WTC11 (cell line): ENCODE measurements at regions not wholly inside any gene's neighbourhood (a gene's known extent, or its start where the extent isn't known, plus 50 kb on each side); places are given as distances from the start of the nearest gene placed in this dataset.

Experiments
- ATAC-seq: fragments of 200-7000 bp; cut with Tn5 transposase; 2 replicates; pipeline ENCODE4 v1.10.0; 2021; ENCODE audit warnings: mild to moderate bottlenecking, moderate library complexity
- CTCF ChIA-PET: fragments of 300-600 bp; sonication (Branson Sonifier 250); formaldehyde crosslinking; loops from one replicate; lab custom pipeline; 2021; ENCODE audit warnings: antibody characterized with exemption; lab: Charles Lee
- POLR2A ChIA-PET: fragments of 350-600 bp; sonication (Branson Sonifier 250); formaldehyde crosslinking; loops from one replicate; lab custom pipeline; 2021; ENCODE audit warnings: antibody characterized with exemption; lab: Charles Lee
- DNase-seq: peaks from one replicate; pipeline ENCODE4 v3.0.0; 2021; ENCODE audit warnings: low spot score
- H3K27ac Mint-ChIP-seq: 2 replicates; pipeline ENCODE4 v1.8.0; 2021; ENCODE audit warnings: mixed read lengths
- H3K27me3 Mint-ChIP-seq: 2 replicates; pipeline ENCODE4 v1.8.0; 2021; ENCODE audit warnings: low read depth, mild to moderate bottlenecking, moderate library complexity, mixed read lengths
- H3K36me3 Mint-ChIP-seq: 2 replicates; pipeline ENCODE4 v1.8.0; 2021; ENCODE audit warnings: mixed read lengths
- H3K4me1 Mint-ChIP-seq: 2 replicates; pipeline ENCODE4 v1.8.0; 2022; ENCODE audit warnings: mixed read lengths
- H3K4me3 Mint-ChIP-seq: 2 replicates; pipeline ENCODE4 v1.8.0; 2021; ENCODE audit warnings: mild to moderate bottlenecking, moderate library complexity, mixed read lengths
- H3K9me3 Mint-ChIP-seq: 2 replicates; pipeline ENCODE4 v1.8.0; 2021; ENCODE audit warnings: mixed read lengths
- ATF3 ChIP-seq: sonication (generic); formaldehyde crosslinking; conservative IDR thresholded peaks from 2 replicates; pipeline ENCODE4 v1.8.1; 2022; ENCODE audit warnings: mild to moderate bottlenecking, missing genetic modification reagents
- ATF6 ChIP-seq: sonication (generic); formaldehyde crosslinking; IDR thresholded peaks from 2 replicates; pipeline ENCODE4 v1.8.1; 2023; ENCODE audit warnings: mild to moderate bottlenecking, missing genetic modification reagents
- CDX4 ChIP-seq: fragments of 250-450 bp; sonication (Bioruptor Pico); IDR thresholded peaks from 2 replicates; pipeline ENCODE4 v1.9.0; 2021; ENCODE audit warnings: moderate library complexity, mild to moderate bottlenecking, inconsistent platforms, borderline replicate concordance
- CREB1 ChIP-seq: sonication (generic); formaldehyde crosslinking; IDR thresholded peaks from 2 replicates; pipeline ENCODE4 v1.8.0; 2023; ENCODE audit warnings: mild to moderate bottlenecking, missing genetic modification reagents
- E2F1 ChIP-seq: sonication (generic); formaldehyde crosslinking; IDR thresholded peaks from 2 replicates; pipeline ENCODE4 v1.8.0; 2022; ENCODE audit warnings: mild to moderate bottlenecking, missing genetic modification reagents
- ELF4 ChIP-seq: sonication (generic); formaldehyde crosslinking; IDR thresholded peaks from 2 replicates; pipeline ENCODE4 v1.8.1; 2022; ENCODE audit warnings: low read depth, mild to moderate bottlenecking, moderate library complexity, missing genetic modification reagents
- ERG ChIP-seq: fragments of 250-450 bp; sonication (Bioruptor Pico); IDR thresholded peaks from 2 replicates; pipeline ENCODE4 v1.8.0; 2021; ENCODE audit warnings: mild to moderate bottlenecking
- ETV6 ChIP-seq: sonication (generic); formaldehyde crosslinking; IDR thresholded peaks from 2 replicates; pipeline ENCODE4 v1.8.1; 2022; ENCODE audit warnings: mild to moderate bottlenecking, missing genetic modification reagents
- FOXP1 ChIP-seq: sonication (generic); formaldehyde crosslinking; IDR thresholded peaks from 2 replicates; pipeline ENCODE4 v1.8.0; 2022; ENCODE audit warnings: missing genetic modification reagents, mild to moderate bottlenecking, moderate library complexity, borderline replicate concordance
- HMGA2 ChIP-seq: fragments of 250-450 bp; sonication (Bioruptor Pico); IDR thresholded peaks from 2 replicates; pipeline ENCODE4 v1.4.0; 2021; ENCODE audit warnings: mild to moderate bottlenecking, moderate library complexity
- JAZF1 ChIP-seq: fragments of 250-450 bp; sonication (Bioruptor Pico); IDR thresholded peaks from 2 replicates; pipeline ENCODE4 v1.9.0; 2021; ENCODE audit warnings: moderate library complexity, mild to moderate bottlenecking, inconsistent platforms
- MLX ChIP-seq: sonication (generic); formaldehyde crosslinking; IDR thresholded peaks from 2 replicates; pipeline ENCODE4 v1.8.1; 2023; ENCODE audit warnings: mild to moderate bottlenecking, missing genetic modification reagents, moderate library complexity
- NR1H2 ChIP-seq: sonication (generic); formaldehyde crosslinking; IDR thresholded peaks from 2 replicates; pipeline ENCODE4 v1.9.0; 2021; ENCODE audit warnings: mild to moderate bottlenecking, moderate library complexity, missing genetic modification reagents
- NR3C1 ChIP-seq: sonication (generic); formaldehyde crosslinking; conservative IDR thresholded peaks from 2 replicates; pipeline ENCODE4 v1.8.1; 2023; ENCODE audit warnings: low read depth, mild to moderate bottlenecking, missing genetic modification reagents
- USF2 ChIP-seq: sonication (generic); formaldehyde crosslinking; IDR thresholded peaks from 2 replicates; pipeline ENCODE4 v1.8.1; 2023; ENCODE audit warnings: mild to moderate bottlenecking, missing genetic modification reagents, moderate library complexity
- ZBTB43 ChIP-seq: sonication (generic); formaldehyde crosslinking; IDR thresholded peaks from 2 replicates; pipeline ENCODE4 v1.8.1; 2023; ENCODE audit warnings: mild to moderate bottlenecking, missing genetic modification reagents
- ZNF416 ChIP-seq: fragments of 250-450 bp; sonication (Bioruptor Pico); IDR thresholded peaks from 2 replicates; pipeline ENCODE4 v1.9.0; 2021; ENCODE audit warnings: mild to moderate bottlenecking, inconsistent platforms
- ZNF423 ChIP-seq: fragments of 250-450 bp; sonication (Bioruptor Pico); IDR thresholded peaks from 2 replicates; pipeline ENCODE4 v2.1.2; 2022; ENCODE audit warnings: mild to moderate bottlenecking, moderate library complexity

GRCh38 chr2:150309311-150310080 lies 178.0 kb downstream of the RND3 start:
- ChIA-PET CTCF (no interaction called here), POLR2A (no interaction called here)
- Mint-ChIP-seq H3K4me1 (no peaks in the 10 kb centered on the region), H3K4me3 (no peak overlapping the region), H3K27me3 (peaks cover 3% of the 10 kb centered on the region)
- TF ChIP-seq ETV6 (CRISPR knock-in tag), result no peak
- no peak for TF ChIP-seq JAZF1 (CRISPR knock-in tag)
- TF ChIP-seq CREB1 (CRISPR knock-in tag), result no peak
- TF ChIP-seq ATF6, result no peak
- no peak for TF ChIP-seq HMGA2 (CRISPR knock-in tag)
- no peak for TF ChIP-seq ATF3 (CRISPR knock-in tag)
- no peak for TF ChIP-seq FOXP1 (CRISPR knock-in tag)
- no peak for TF ChIP-seq ZNF423 (CRISPR knock-in tag)
- TF ChIP-seq NR3C1 (CRISPR knock-in tag), result no peak
- no peak for TF ChIP-seq ZNF416 (CRISPR knock-in tag)
- no peak for TF ChIP-seq ERG (CRISPR knock-in tag)
- no peak for TF ChIP-seq CDX4 (CRISPR knock-in tag)
- TF ChIP-seq USF2 (CRISPR knock-in tag), result no peak
- TF ChIP-seq E2F1, result no peak
- no peak for TF ChIP-seq MLX (CRISPR knock-in tag)
- no peak for TF ChIP-seq ELF4
- no peak for TF ChIP-seq ZBTB43 (CRISPR knock-in tag)
- TF ChIP-seq NR1H2 (CRISPR knock-in tag), result no peak
- TF ChIP-seq, all 79 proteins: peak for 0
- ATAC-seq (no peak), DNase-seq (no peak)
- peaks cover 41% of the 10 kb centered on the region for H3K9me3 Mint-ChIP-seq
- H3K36me3 Mint-ChIP-seq, result peaks cover 30% of the 10 kb centered on the region
- no peak overlapping the region for H3K27ac Mint-ChIP-seq
